ENCODE measurements at regions not wholly inside any gene's neighbourhood (a gene's known extent, or its start where the extent isn't known, plus 50 kb on each side); places are given as distances from the start of the nearest gene placed in this dataset.

DNA sequence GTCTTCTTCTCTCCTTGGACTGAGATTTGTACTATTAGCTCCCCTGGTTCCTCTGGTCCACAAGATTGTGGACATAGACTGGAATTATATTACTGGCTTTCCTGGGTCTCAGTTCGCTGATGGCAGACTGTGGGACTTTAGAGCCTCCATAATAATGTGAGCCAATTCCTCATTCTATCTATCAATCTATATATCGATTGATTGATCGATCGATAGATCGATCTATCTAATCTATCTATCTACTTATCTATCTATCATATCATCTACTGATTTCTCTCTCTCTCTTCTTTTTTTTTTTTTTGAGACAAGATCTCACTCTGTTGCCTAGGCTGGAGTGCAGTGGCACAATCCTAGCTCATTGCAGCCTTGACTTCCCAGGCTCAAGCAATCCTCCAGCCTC is 51.5 kb upstream of the DDR1 start:
- TF ChIP-seq, protein P1, sequence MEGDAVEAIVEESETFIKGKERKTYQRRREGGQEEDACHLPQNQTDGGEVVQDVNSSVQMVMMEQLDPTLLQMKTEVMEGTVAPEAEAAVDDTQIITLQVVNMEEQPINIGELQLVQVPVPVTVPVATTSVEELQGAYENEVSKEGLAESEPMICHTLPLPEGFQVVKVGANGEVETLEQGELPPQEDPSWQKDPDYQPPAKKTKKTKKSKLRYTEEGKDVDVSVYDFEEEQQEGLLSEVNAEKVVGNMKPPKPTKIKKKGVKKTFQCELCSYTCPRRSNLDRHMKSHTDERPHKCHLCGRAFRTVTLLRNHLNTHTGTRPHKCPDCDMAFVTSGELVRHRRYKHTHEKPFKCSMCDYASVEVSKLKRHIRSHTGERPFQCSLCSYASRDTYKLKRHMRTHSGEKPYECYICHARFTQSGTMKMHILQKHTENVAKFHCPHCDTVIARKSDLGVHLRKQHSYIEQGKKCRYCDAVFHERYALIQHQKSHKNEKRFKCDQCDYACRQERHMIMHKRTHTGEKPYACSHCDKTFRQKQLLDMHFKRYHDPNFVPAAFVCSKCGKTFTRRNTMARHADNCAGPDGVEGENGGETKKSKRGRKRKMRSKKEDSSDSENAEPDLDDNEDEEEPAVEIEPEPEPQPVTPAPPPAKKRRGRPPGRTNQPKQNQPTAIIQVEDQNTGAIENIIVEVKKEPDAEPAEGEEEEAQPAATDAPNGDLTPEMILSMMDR (conservative IDR thresholded peaks at IDR 0.05; ENCODE audit: low read length) = no peak
- TF ChIP-seq EZH2phosphoT487 (IDR thresholded peaks at IDR 0.05; ENCODE audit: borderline replicate concordance) = no peak
